GM12892 (cell line): ENCODE measurements at regions not wholly inside any gene's neighbourhood (a gene's known extent, or its start where the extent isn't known, plus 50 kb on each side); places are given as distances from the start of the nearest gene placed in this dataset.

Experiments used
- POLR2A ChIP-seq: IDR thresholded peaks from 2 replicates; pipeline ENCODE4 v1.6.1; 2011; ENCODE audit warnings: low read depth, low read length, control low read depth
- POLR2AphosphoS5 ChIP-seq: IDR thresholded peaks from 2 replicates; pipeline ENCODE4 v1.6.1; 2011; ENCODE audit warnings: low read depth, low read length, control low read depth
- TAF1 ChIP-seq: IDR thresholded peaks from 2 replicates; pipeline ENCODE4 v1.6.1; 2011; ENCODE audit warnings: low read depth, mild to moderate bottlenecking, control low read depth, low read length, borderline replicate concordance

- TF ChIP-seq POLR2A = no peak
- TF ChIP-seq POLR2AphosphoS5 = no peak
- TF ChIP-seq TAF1 = no peak
These were observed 839.1 kb downstream of the NR2F1-AS1 start for GRCh38 chr5:92741906-92742305.
